HUES48 (cell line): ENCODE measurements at regions not wholly inside any gene's neighbourhood (a gene's known extent, or its start where the extent isn't known, plus 50 kb on each side); places are given as distances from the start of the nearest gene placed in this dataset.
"Not testable (repeated sequence)": the region's sequence is repeated elsewhere in the genome, so short reads cannot be mapped to it uniquely, and the experiment has no call there.

ENCODE experiments used
- H3K27ac ChIP-seq: one replicate; pipeline ENCODE4 v1.7.0; 2013; ENCODE audit warnings: low read depth, low read length, inconsistent platforms
- H3K27me3 ChIP-seq: 2 replicates; pipeline ENCODE4 v1.6.1; 2013; ENCODE audit warnings: mild to moderate bottlenecking, low read length; ENCODE audit not compliant: control insufficient read depth, insufficient read depth
- H3K36me3 ChIP-seq: 2 replicates; pipeline ENCODE4 v1.6.1; 2013; ENCODE audit warnings: low read length; ENCODE audit not compliant: control insufficient read depth, insufficient read depth
- H3K4me1 ChIP-seq: 2 replicates; pipeline ENCODE4 v1.6.1; 2013; ENCODE audit warnings: mild to moderate bottlenecking, low read length; ENCODE audit not compliant: control insufficient read depth, insufficient read depth
- H3K4me3 ChIP-seq: 2 replicates; pipeline ENCODE4 v1.5.1; 2013; ENCODE audit warnings: mild to moderate bottlenecking, low read depth, low read length
- H3K9ac ChIP-seq: 2 replicates; pipeline ENCODE4 v1.6.1; 2013; ENCODE audit warnings: mild to moderate bottlenecking, low read depth, low read length, moderate library complexity
- H3K9me3 ChIP-seq: 2 replicates; pipeline ENCODE4 v1.6.1; 2013; ENCODE audit warnings: low read length; ENCODE audit not compliant: control insufficient read depth, insufficient read depth

DNA sequence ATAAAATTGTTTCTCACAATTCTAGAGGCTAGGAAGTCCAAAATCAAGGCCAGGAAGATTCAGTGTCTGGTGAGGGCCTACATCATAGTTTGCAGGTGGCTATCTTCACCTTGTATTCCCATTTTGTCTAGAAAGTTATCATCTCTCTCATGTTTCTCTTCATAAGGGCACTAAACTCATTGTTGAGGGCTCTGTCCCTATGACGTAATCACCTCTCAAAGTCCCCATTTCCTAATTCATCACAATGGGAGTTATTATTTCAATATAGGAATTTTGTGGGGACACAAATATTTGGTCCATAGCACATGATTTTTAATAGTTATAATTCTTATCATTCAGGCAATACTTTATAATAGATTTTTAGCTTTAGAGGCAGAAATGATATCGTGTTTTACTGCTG lies 1509.2 kb upstream of the SEL1L start:
- Histone ChIP-seq H3K36me3 (no peaks in the 10 kb centered on the region), H3K9ac (no peak overlapping the region), H3K9me3 (no peaks in the 10 kb centered on the region), H3K27me3 (no peaks in the 10 kb centered on the region), H3K4me3 (no peak overlapping the region), H3K4me1 (peaks cover 5% of the 10 kb centered on the region; the same call in 1 of the 2 replicates), H3K27ac (no peak overlapping the region)

DNA sequence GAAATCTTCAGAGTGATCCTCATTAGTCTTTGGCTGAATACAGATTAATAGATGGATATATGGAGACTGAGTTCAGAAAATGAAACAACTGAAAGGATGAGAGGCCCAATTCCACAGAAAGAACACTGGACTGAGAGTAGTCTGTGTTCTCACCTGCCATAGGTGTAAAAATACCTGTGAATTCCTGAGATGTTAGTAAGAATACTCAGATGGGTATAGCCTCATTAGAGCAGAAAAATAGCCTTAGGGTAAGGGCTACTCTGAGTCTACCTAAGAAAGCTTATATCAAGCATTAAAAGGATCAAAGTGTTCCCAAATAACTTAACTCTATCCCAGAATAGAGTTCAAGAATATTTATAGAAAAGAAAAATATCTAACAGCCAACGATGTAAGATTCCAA lies 1510.3 kb upstream of the SEL1L start:
- Histone ChIP-seq H3K4me1 (peaks cover 5% of the 10 kb centered on the region; the same call in 1 of the 2 replicates), H3K27ac (no peak overlapping the region), H3K27me3 (no peaks in the 10 kb centered on the region)

DNA sequence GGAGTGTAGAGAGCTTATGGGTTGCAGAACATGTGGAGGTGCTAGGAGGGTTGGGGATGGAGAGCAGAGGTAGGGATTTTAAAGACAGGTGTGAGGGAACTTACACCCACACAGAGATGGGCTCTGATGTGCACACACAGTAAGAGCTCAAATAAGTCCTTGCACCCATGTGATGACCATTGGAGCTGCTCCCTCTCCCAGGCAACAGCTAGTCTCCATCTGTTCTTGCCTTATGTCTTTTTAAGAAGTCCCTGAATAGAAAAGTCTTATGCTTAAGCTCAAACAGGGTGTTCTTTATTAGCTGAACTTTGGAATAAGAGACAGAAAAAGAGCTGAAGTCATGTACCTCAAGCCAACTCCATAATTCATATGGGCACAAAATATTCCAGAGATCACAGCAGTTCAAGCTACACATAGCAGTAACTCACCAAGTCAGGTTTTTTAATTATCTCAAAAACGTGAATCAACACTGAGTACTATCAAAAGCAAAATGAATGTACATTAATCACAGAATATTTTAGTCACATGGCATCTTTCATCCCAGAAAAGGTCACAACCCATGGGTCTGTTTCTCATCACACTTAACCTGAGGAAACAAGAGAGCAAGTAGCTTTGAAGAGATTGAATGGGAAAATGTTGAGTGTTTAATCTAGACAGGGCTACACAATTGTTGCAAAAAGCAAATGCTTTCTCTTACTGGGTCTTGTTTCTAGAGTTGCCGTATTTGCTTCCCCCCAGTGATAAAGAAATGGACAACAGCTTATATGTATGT lies 1513.6 kb upstream of the SEL1L start:
- Histone ChIP-seq H3K4me3 (no peak overlapping the region), H3K9me3 (no peaks in the 10 kb centered on the region), H3K36me3 (no peaks in the 10 kb centered on the region), H3K27ac (no peak overlapping the region), H3K9ac (no peak overlapping the region), H3K4me1 (no peaks in the 10 kb centered on the region), H3K27me3 (no peaks in the 10 kb centered on the region)

More for the DNA sequence above, 1510.3 kb upstream of the SEL1L start:
- Histone ChIP-seq H3K9ac (no peak overlapping the region), H3K9me3 (no peaks in the 10 kb centered on the region), H3K36me3 (no peaks in the 10 kb centered on the region), H3K4me3 (no peak overlapping the region)

DNA sequence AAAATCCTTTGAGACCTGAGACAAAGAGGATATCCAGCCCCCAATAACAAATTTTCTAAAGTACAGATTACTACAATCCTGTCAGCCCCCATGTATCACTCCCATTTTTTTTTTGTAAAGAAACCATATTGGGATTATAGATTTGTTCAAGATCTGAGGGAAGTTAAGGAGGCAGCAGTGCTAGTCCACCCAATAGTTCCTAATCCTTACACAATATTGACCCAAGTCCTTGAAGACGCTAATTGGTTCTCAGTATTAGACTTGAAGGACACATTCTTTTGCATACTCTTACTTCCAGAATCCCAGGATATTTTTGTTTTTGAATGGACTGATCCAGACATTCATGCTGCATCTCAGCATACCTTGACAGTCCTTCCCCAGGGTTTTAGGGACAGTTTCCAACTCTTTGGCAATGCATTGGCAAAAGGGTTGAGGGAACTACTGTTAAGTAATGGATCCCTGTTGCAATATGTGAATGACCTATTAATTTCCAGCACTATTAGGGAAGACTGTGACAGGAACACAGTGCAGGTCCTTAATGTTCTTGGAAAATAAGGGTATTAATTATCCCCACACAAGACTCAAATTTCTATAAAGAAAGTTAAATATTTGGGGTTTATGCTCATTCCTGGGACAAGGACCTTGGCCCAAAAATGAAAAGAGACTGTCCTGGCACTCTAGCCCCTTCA lies 1519.5 kb upstream of the SEL1L start:
- Histone ChIP-seq H3K4me3 (no peak overlapping the region), H3K9ac (no peak overlapping the region), H3K9me3 (no peaks in the 10 kb centered on the region), H3K36me3 (no peaks in the 10 kb centered on the region), H3K27ac (no peak overlapping the region), H3K27me3 (no peaks in the 10 kb centered on the region), H3K4me1 (no peaks in the 10 kb centered on the region)

- Histone ChIP-seq H3K4me3 (no peak overlapping the region), H3K36me3 (no peaks in the 10 kb centered on the region), H3K27me3 (no peaks in the 10 kb centered on the region), H3K9me3 (no peaks in the 10 kb centered on the region), H3K4me1 (no peaks in the 10 kb centered on the region), H3K27ac (no peak overlapping the region), H3K9ac (no peak overlapping the region)
Measured at GRCh38 chr14:83058068-83058467, 1524.4 kb upstream of the SEL1L start.

GRCh38 chr14:83071888-83072501 lies 1538.3 kb upstream of the SEL1L start:
- Histone ChIP-seq H3K9me3 (no peaks in the 10 kb centered on the region), H3K4me1 (no peaks in the 10 kb centered on the region), H3K9ac (no peak overlapping the region), H3K27me3 (no peaks in the 10 kb centered on the region), H3K4me3 (no peak overlapping the region), H3K36me3 (no peaks in the 10 kb centered on the region), H3K27ac (no peak overlapping the region)

GRCh38 chr14:83085136-83085535 lies 1551.5 kb upstream of the SEL1L start:
- no peak overlapping the region for H3K4me3 ChIP-seq
- H3K9me3 ChIP-seq, result no peaks in the 10 kb centered on the region
- no peaks in the 10 kb centered on the region for H3K27me3 ChIP-seq
- H3K27ac ChIP-seq, result no peak overlapping the region
- no peaks in the 10 kb centered on the region for H3K36me3 ChIP-seq
- H3K9ac ChIP-seq, result no peak overlapping the region
- 0 out of 2 replicates have a peak, but pooled peaks cover 7% of the 10 kb centered on the region for H3K4me1 ChIP-seq

GRCh38 chr14:83085725-83086124 lies 1552.1 kb upstream of the SEL1L start:
- H3K27ac ChIP-seq, result no peak overlapping the region
- H3K4me3 ChIP-seq, result no peak overlapping the region
- H3K9ac ChIP-seq, result no peak overlapping the region
- H3K9me3 ChIP-seq, result no peaks in the 10 kb centered on the region
- 0 out of 2 replicates have a peak, but pooled peaks cover 7% of the 10 kb centered on the region for H3K4me1 ChIP-seq
- no peaks in the 10 kb centered on the region for H3K36me3 ChIP-seq
- H3K27me3 ChIP-seq, result no peaks in the 10 kb centered on the region

DNA sequence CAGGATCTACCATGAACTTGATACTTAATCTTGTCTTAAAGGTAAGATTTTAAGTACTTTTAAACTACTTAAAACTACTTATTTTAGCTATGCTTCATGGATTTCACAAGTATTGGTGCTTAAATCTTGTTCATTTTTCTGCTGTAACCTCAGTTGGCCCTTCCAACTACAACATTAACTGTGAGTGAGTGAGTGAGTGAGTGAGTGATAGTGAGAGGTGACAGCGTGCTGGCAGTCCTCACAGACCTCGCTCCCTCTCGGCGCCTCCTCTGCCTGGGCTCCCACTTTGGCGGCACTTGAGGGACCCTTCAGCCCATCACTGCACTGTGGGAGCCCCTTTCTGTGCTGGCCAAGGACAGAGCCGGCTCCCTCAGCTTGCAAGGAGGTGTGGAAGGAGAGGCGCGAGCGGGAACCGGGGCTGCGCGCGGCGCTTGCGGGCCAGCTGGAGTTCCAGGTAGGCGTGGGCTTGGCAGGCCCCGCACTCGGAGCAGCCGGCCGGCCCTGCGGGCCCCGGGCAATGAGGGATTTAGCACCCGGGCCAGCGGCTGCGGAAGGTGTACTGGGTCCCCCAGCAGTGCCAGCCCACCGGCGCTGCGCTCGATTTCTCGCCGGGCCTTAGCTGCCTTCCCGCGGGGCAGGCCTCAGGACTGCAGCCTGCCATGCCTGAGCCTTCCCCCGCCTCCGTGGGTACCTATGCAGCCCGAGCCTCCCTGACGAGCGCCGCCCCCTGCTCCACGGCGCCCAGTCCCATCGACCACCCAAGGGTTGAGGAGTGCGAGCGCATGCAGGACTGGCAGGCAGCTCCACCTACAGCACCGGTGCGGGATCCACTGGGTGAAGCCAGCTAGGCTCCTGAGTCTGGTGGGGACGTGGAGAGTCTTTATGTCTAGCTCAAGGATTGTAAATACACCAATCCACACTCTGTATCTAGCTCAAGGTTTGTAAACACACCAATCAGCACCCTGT lies 1558.6 kb upstream of the SEL1L start:
- H3K36me3 ChIP-seq, H3K4me3 ChIP-seq, H3K27me3 ChIP-seq, H3K4me1 ChIP-seq, H3K9me3 ChIP-seq, H3K27ac ChIP-seq, H3K9ac ChIP-seq: not testable (repeated sequence)

- Histone ChIP-seq H3K36me3 (no peaks in the 10 kb centered on the region), H3K9me3 (no peaks in the 10 kb centered on the region; the same call in 1 of the 2 replicates), H3K4me3 (no peak overlapping the region)
Measured at GRCh38 chr14:83096092-83096491, 1562.4 kb upstream of the SEL1L start.

More at GRCh38 chr14:83096092-83096491, 1562.4 kb upstream of the SEL1L start:
- H3K27me3 ChIP-seq, result no peaks in the 10 kb centered on the region
- H3K4me1 ChIP-seq, result no peaks in the 10 kb centered on the region
- H3K9ac ChIP-seq, result no peak overlapping the region
- H3K27ac ChIP-seq, result no peak overlapping the region
